Mesendoderm (in vitro differentiated cells): ENCODE measurements at regions not wholly inside any gene's neighbourhood (a gene's known extent, or its start where the extent isn't known, plus 50 kb on each side); places are given as distances from the start of the nearest gene placed in this dataset.

ENCODE experiments used
- DNase-seq: peaks from one replicate; pipeline ENCODE4 v3.0.0; 2013
- H2AK5ac ChIP-seq: 2 replicates; pipeline ENCODE4 v1.6.1; 2013; ENCODE audit warnings: low read length, inconsistent platforms
- H2BK120ac ChIP-seq: 2 replicates; pipeline ENCODE4 v1.6.1; 2013; ENCODE audit warnings: low read depth, mild to moderate bottlenecking, low read length, moderate library complexity, mixed read lengths
- H2BK15ac ChIP-seq: replicated peaks from 2 replicates; pipeline ENCODE4 v1.6.1; 2013; ENCODE audit warnings: low read depth, mild to moderate bottlenecking, moderate library complexity
- H2BK5ac ChIP-seq: 2 replicates; pipeline ENCODE4 v1.6.1; 2013; ENCODE audit warnings: low read length, inconsistent platforms
- H3K18ac ChIP-seq: 2 replicates; pipeline ENCODE4 v1.6.1; 2013; ENCODE audit warnings: mild to moderate bottlenecking, low read length, mixed read lengths
- H3K23ac ChIP-seq: one replicate; pipeline ENCODE4 v1.6.1; 2013; ENCODE audit warnings: low read length
- H3K27ac ChIP-seq: 2 replicates; pipeline ENCODE4 v1.5.1; 2013; ENCODE audit warnings: low read depth, mild to moderate bottlenecking, inconsistent platforms, low read length, moderate library complexity
- H3K27me3 ChIP-seq: 2 replicates; pipeline ENCODE4 v1.6.1; 2013; ENCODE audit warnings: low read length, control low read depth, mild to moderate bottlenecking, inconsistent platforms; ENCODE audit not compliant: insufficient read depth, poor library complexity
- H3K36me3 ChIP-seq: 2 replicates; pipeline ENCODE4 v1.6.1; 2013; ENCODE audit warnings: low read length, inconsistent platforms; ENCODE audit not compliant: control insufficient read depth, insufficient read depth
- H3K4ac ChIP-seq: one replicate; pipeline ENCODE4 v1.6.1; 2013; ENCODE audit warnings: low read depth, mild to moderate bottlenecking, low read length, moderate library complexity
- H3K4me1 ChIP-seq: 2 replicates; pipeline ENCODE4 v1.6.1; 2013; ENCODE audit warnings: low read depth, low read length, inconsistent platforms; ENCODE audit not compliant: control insufficient read depth
- H3K4me2 ChIP-seq: 2 replicates; pipeline ENCODE4 v1.6.1; 2013; ENCODE audit warnings: low read length
- H3K4me3 ChIP-seq: 2 replicates; pipeline ENCODE4 v1.5.1; 2013; ENCODE audit warnings: mild to moderate bottlenecking, low read length
- H3K56ac ChIP-seq: one replicate; pipeline ENCODE4 v1.6.1; 2013; ENCODE audit warnings: low read length
- H3K79me1 ChIP-seq: 2 replicates; pipeline ENCODE4 v1.6.1; 2013; ENCODE audit warnings: low read length, inconsistent platforms
- H3K79me2 ChIP-seq: 2 replicates; pipeline ENCODE4 v1.6.1; 2013; ENCODE audit warnings: mild to moderate bottlenecking, low read length; ENCODE audit not compliant: control insufficient read depth, insufficient read depth
- H3K9ac ChIP-seq: 2 replicates; pipeline ENCODE4 v1.6.1; 2013; ENCODE audit warnings: low read length, inconsistent platforms
- H4K5ac ChIP-seq: one replicate; pipeline ENCODE4 v1.6.1; 2013; ENCODE audit warnings: low read length
- H4K8ac ChIP-seq: one replicate; pipeline ENCODE4 v1.6.1; 2013; ENCODE audit warnings: low read depth, mild to moderate bottlenecking, control low read depth, low read length, moderate library complexity
- WGBS: extraction: QIAGEN DNeasy Blood & Tissue Kit; methylation state at CpG from one replicate; pipeline ENCODE4 v1.1.7; 2013; ENCODE audit warnings: low lambda C conversion rate, missing lambda C conversion rate; ENCODE audit not compliant: insufficient coverage; ENCODE audit errors: extremely low coverage; 5-methylcytosine and 5-hydroxymethylcytosine counted together

DNA sequence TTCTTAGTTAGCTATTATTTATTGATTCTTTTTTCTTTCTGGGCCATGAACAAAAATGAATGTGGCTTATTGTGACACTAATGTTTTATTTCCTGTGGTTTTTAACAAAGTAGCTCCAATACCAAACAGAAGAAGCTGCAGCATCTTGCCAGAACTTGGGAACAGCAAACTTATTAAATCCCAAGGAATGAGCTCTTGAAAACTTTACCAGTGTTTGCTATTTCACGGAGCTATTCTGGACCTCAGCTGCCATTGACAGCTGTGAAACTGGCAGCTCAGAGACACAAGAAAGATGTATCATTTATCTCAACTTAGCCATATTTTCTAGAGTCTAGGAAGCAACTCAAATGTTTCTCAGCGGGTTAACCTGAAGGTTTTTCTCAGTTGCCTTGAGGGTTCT, 91.0 kb upstream of the NEUROD1 start:
- no peak overlapping the region for H4K8ac ChIP-seq
- H3K4me1 ChIP-seq = no peaks in the 10 kb centered on the region
- H3K9ac ChIP-seq = no peak overlapping the region
- no peaks in the 10 kb centered on the region for H3K79me2 ChIP-seq
- no peaks in the 10 kb centered on the region for H3K36me3 ChIP-seq
- H3K27ac ChIP-seq = no peak overlapping the region
- peak overlapping the region; percentile 74 for H2BK15ac ChIP-seq
- H3K79me1 ChIP-seq = no peaks in the 10 kb centered on the region
- H2BK120ac ChIP-seq = no peak overlapping the region
- no peak overlapping the region for H3K4me2 ChIP-seq
- no peak overlapping the region for H4K5ac ChIP-seq
- no peak overlapping the region for H3K56ac ChIP-seq
- no peaks in the 10 kb centered on the region for H3K27me3 ChIP-seq
- no peak for DNase-seq
- H3K4me3 ChIP-seq = no peak overlapping the region
- no peak overlapping the region for H2AK5ac ChIP-seq
- no peak overlapping the region for H3K18ac ChIP-seq
- H3K4ac ChIP-seq = no peak overlapping the region
- H3K23ac ChIP-seq = no peak overlapping the region
- H2BK5ac ChIP-seq = no peak overlapping the region
- no CpG with 5 or more reads among the region's 2 CpGs for WGBS

DNA sequence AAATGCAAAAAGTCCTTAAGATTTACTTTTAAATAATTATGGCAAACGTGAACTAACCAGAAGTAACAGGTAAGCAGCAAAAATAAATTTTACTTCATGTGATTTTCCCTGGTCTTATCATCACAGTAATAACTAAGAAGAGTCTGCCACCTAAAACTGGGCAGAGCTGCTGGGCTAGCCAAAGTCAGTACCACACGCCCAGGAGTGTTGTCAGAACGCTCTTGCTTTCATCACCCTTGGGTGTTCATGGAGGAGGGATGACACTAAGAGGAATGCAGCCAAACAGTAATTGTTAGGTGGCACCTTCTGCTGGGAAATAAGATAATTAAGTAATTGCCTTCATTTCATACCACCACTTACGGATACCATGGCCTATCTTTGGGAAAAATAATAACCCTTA, 92.0 kb upstream of the NEUROD1 start:
- H3K4me1 ChIP-seq = no peaks in the 10 kb centered on the region
- no peak overlapping the region for H3K4ac ChIP-seq
- H4K8ac ChIP-seq = no peak overlapping the region
- no peaks in the 10 kb centered on the region for H3K79me1 ChIP-seq
- no peaks in the 10 kb centered on the region for H3K27me3 ChIP-seq
- H3K9ac ChIP-seq = no peak overlapping the region
- no peaks in the 10 kb centered on the region for H3K36me3 ChIP-seq
- no peak overlapping the region for H3K18ac ChIP-seq
- no peaks in the 10 kb centered on the region for H3K79me2 ChIP-seq
- H3K23ac ChIP-seq = no peak overlapping the region
- H3K27ac ChIP-seq = no peak overlapping the region
- no CpG with 5 or more reads among the region's 4 CpGs for WGBS
- H2AK5ac ChIP-seq = no peak overlapping the region
- no peak overlapping the region for H2BK120ac ChIP-seq
- no peak overlapping the region for H3K4me2 ChIP-seq
- no peak overlapping the region for H3K56ac ChIP-seq
- no peak overlapping the region for H4K5ac ChIP-seq
- H2BK5ac ChIP-seq = no peak overlapping the region
- no peak overlapping the region for H3K4me3 ChIP-seq
- DNase-seq = no peak
- no peak overlapping the region for H2BK15ac ChIP-seq

DNA sequence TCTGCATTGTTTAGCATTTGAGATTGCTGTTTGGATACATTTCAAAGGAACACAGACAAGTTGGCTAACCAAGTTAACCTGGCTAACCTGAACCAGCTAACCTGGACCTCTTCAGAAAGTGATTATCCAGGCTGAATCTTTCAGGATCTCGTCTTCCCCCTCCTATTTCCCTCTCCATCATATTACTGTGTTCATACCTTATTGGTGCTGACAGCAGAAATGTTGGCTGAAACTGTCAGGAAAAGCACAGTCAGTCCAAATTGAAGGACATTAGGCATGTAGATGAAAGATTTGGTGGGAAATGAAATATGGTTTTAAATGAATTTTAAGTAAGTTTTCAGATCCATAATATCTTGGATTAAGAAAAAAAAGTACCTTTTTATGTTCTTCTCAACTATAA, 92.5 kb upstream of the NEUROD1 start:
- no peak overlapping the region for H4K5ac ChIP-seq
- H3K36me3 ChIP-seq = no peaks in the 10 kb centered on the region
- no peak overlapping the region for H3K27ac ChIP-seq
- no peak overlapping the region for H2AK5ac ChIP-seq
- no peak overlapping the region for H3K56ac ChIP-seq
- H2BK120ac ChIP-seq = no peak overlapping the region
- no peak overlapping the region for H3K4me3 ChIP-seq
- H3K23ac ChIP-seq = no peak overlapping the region
- no peak overlapping the region for H3K9ac ChIP-seq
- H3K4me2 ChIP-seq = no peak overlapping the region
- DNase-seq = no peak
- no peaks in the 10 kb centered on the region for H3K4me1 ChIP-seq
- no peak overlapping the region for H4K8ac ChIP-seq
- WGBS = no CpG with 5 or more reads among the region's 1 CpG
- H2BK5ac ChIP-seq = no peak overlapping the region
- H3K79me2 ChIP-seq = no peaks in the 10 kb centered on the region
- H3K18ac ChIP-seq = no peak overlapping the region
- no peak overlapping the region for H2BK15ac ChIP-seq
- H3K4ac ChIP-seq = no peak overlapping the region
- no peaks in the 10 kb centered on the region for H3K79me1 ChIP-seq
- H3K27me3 ChIP-seq = no peaks in the 10 kb centered on the region

DNA sequence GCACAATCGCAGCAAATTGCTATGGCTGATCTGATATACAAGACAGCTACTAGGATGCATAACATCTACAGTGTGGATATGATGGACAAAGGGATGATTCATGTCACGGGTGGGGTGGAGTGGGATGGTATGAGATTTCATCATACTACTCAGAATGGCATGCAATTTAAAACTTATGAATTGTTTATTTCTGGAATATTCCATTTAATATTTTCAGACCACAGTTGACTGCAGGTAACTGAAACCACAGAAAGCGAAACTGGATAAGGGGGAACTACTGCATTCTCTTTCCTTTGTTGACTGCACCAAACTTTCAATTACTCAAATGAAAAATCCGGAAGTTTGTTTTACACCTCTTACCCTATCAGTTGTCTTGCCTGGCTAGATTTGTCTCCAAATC, 94.4 kb upstream of the NEUROD1 start:
- H4K8ac ChIP-seq = no peak overlapping the region
- H2BK120ac ChIP-seq = no peak overlapping the region
- H3K27ac ChIP-seq = no peak overlapping the region

DNA sequence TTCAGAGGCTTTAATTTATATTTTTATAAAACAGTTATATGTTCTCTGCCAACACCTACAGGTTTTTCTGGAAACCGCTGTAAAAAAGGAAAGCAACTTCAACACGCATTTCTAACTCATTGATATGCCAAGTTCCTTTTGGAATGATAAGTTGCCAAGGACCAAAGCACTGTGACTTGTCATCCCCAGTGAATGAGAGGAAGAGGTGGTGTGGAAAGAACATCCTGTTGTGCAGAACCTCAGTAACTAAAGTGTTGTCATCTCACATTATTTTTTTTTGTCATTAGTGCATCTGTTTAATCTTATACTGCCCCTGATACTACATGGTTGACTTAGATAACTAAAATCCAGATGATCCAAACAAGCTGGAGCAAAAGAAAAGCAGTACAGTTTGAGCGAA, 96.0 kb upstream of the NEUROD1 start:
- Histone ChIP-seq H3K79me2 (no peaks in the 10 kb centered on the region), H3K56ac (no peak overlapping the region), H3K36me3 (no peaks in the 10 kb centered on the region), H2BK5ac (no peak overlapping the region), H3K4me2 (no peak overlapping the region), H3K4ac (no peak overlapping the region), H2BK15ac (no peak overlapping the region), H2AK5ac (no peak overlapping the region), H4K8ac (no peak overlapping the region), H3K9ac (no peak overlapping the region), H3K4me3 (no peak overlapping the region), H3K27me3 (no peaks in the 10 kb centered on the region), H3K23ac (no peak overlapping the region), H2BK120ac (no peak overlapping the region), H3K18ac (no peak overlapping the region), H3K79me1 (no peaks in the 10 kb centered on the region), H3K27ac (no peak overlapping the region), H4K5ac (no peak overlapping the region), H3K4me1 (peaks cover 2% of the 10 kb centered on the region)
- no CpG with 5 or more reads among the region's 3 CpGs for WGBS
- no peak for DNase-seq

More for the DNA sequence above, 94.4 kb upstream of the NEUROD1 start:
- Histone ChIP-seq H4K5ac (no peak overlapping the region), H3K4me2 (no peak overlapping the region), H3K23ac (no peak overlapping the region), H3K4ac (no peak overlapping the region), H3K36me3 (no peaks in the 10 kb centered on the region), H3K4me3 (no peak overlapping the region), H3K4me1 (peaks cover 1% of the 10 kb centered on the region), H2AK5ac (no peak overlapping the region), H3K56ac (no peak overlapping the region), H3K79me1 (no peaks in the 10 kb centered on the region), H3K79me2 (no peaks in the 10 kb centered on the region), H3K9ac (no peak overlapping the region), H2BK15ac (no peak overlapping the region), H3K18ac (no peak overlapping the region), H2BK5ac (no peak overlapping the region), H3K27me3 (no peaks in the 10 kb centered on the region)
- WGBS = no CpG with 5 or more reads among the region's 4 CpGs
- DNase-seq = no peak

GRCh38 chr2:181777734-181778133, 97.4 kb upstream of the NEUROD1 start:
- Histone ChIP-seq H4K8ac (no peak overlapping the region), H3K27ac (no peak overlapping the region), H2BK5ac (no peak overlapping the region), H2BK15ac (no peak overlapping the region), H3K4me2 (no peak overlapping the region), H3K79me2 (no peaks in the 10 kb centered on the region), H2BK120ac (no peak overlapping the region), H3K18ac (no peak overlapping the region), H3K23ac (no peak overlapping the region), H4K5ac (no peak overlapping the region), H3K9ac (no peak overlapping the region), H3K4me3 (no peak overlapping the region), H3K56ac (no peak overlapping the region), H3K27me3 (no peaks in the 10 kb centered on the region), H3K36me3 (no peaks in the 10 kb centered on the region), H3K4me1 (peaks cover 2% of the 10 kb centered on the region), H3K4ac (no peak overlapping the region), H3K79me1 (no peaks in the 10 kb centered on the region), H2AK5ac (no peak overlapping the region)
- DNase-seq = no peak
- WGBS = no CpG with 5 or more reads among the region's 3 CpGs
